CD4-positive, alpha-beta T cell treated with Interleukin-21 for 1 hour (primary cell): ENCODE measurements at regions not wholly inside any gene's neighbourhood (a gene's known extent, or its start where the extent isn't known, plus 50 kb on each side); places are given as distances from the start of the nearest gene placed in this dataset.
"Not testable (repeated sequence)": the region's sequence is repeated elsewhere in the genome, so short reads cannot be mapped to it uniquely, and the experiment has no call there.

Experiments used
- DNase-seq: peaks from one replicate; pipeline ENCODE4 v3.0.0-alpha.2; 2020

GRCh38 chr22:19603346-19603745 lies 79.1 kb upstream of the CLDN5 start:
- not testable (repeated sequence) for DNase-seq

GRCh38 chr22:19603767-19604166 lies 79.6 kb upstream of the CLDN5 start:
- no peak for DNase-seq

- no peak for DNase-seq
Observed at GRCh38 chr22:19604711-19605268, 80.6 kb upstream of the CLDN5 start.

GRCh38 chr22:19605508-19606331 lies 81.5 kb upstream of the CLDN5 start:
- no peak for DNase-seq

- no peak for DNase-seq
Observed at GRCh38 chr22:19606332-19607191, 82.4 kb upstream of the CLDN5 start.

- DNase-seq, result peak; percentile 64
Observed at GRCh38 chr22:19607192-19608002, 83.2 kb upstream of the CLDN5 start.

GRCh38 chr22:19608003-19608690 lies 83.9 kb upstream of the CLDN5 start:
- no peak for DNase-seq

GRCh38 chr22:19609753-19610152 lies 85.5 kb upstream of the CLDN5 start:
- not testable (repeated sequence) for DNase-seq

- no peak for DNase-seq
Observed at GRCh38 chr22:19610518-19611253, 86.5 kb upstream of the CLDN5 start.

- DNase-seq, result no peak
Observed at GRCh38 chr22:19611590-19611989, 87.4 kb upstream of the CLDN5 start.

- DNase-seq, result no peak
Observed at GRCh38 chr22:19612866-19613572, 88.8 kb upstream of the CLDN5 start.

GRCh38 chr22:19614536-19614863 lies 90.3 kb upstream of the CLDN5 start:
- no peak for DNase-seq

GRCh38 chr22:19615001-19615461 lies 90.8 kb upstream of the CLDN5 start:
- no peak for DNase-seq

GRCh38 chr22:19615867-19616581 lies 91.8 kb upstream of the CLDN5 start:
- no peak for DNase-seq

GRCh38 chr22:19619144-19620009 lies 94.9 kb upstream of the SEPTIN5 start:
- no peak for DNase-seq

GRCh38 chr22:19620742-19621371 lies 93.4 kb upstream of the SEPTIN5 start:
- DNase-seq, result no peak

- DNase-seq, result no peak
Observed at GRCh38 chr22:19621373-19622060, 92.8 kb upstream of the SEPTIN5 start.

GRCh38 chr22:19622061-19622441 lies 92.3 kb upstream of the SEPTIN5 start:
- DNase-seq, result no peak
